ENCODE measurements at regions not wholly inside any gene's neighbourhood (a gene's known extent, or its start where the extent isn't known, plus 50 kb on each side); places are given as distances from the start of the nearest gene placed in this dataset.

DNA sequence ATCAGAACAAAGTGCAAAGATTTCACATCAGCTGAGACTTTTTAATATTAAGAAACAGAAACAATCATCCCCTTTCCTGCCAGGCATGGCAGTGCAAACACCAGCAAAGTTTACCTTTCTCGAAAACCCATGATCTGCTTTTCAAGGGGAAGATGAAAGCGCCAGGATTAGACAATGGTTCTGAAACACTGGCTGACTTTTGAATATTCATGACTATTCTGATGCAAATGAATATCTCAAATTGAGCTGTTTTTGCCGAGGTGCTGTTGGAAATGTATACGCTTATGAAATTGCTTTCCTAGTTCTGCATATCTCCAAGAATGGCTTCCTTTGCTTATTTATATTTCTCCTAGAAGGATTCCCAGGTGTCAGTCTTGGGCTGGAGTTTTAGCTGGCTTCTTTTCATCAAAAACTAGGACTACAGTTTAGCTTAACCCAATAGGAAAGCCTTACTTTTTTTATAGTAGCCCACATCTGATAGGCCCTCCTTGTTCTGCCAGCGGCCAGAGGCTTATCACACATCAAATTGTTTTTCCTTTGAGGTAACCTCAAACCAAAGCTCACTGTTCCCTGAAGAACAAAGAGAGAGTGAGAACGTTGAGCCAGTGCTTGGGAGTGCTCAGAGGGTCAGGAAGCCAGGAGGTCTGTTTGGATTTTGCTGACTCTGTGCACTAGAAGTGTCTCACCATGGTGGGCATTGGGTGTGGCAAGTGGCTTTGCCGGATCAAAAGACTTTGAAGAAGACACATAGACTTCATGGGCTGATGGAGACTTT lies 74.0 kb upstream of the PLCL2 start:
- FAIRE-seq = no peak

DNA sequence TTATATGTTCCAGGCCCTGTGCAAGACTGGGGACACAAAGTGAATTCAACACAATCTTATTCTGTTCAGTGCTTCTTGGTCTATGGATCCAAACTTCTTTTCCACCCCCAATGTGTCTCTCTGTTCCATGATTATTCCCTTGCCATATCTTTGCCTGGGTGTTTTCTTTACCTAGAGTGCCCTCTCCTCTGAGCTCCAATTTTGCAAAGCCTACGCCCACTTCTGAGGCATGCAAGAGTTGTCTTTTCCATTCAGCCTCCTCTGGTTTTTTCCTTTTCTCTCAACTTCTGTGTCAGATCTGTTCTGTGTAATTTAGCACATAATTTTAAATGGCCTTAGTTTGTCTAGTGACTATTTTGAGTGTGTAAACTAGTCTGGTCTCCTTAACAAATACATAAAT lies 72.8 kb upstream of the PLCL2 start:
- FAIRE-seq = no peak

DNA sequence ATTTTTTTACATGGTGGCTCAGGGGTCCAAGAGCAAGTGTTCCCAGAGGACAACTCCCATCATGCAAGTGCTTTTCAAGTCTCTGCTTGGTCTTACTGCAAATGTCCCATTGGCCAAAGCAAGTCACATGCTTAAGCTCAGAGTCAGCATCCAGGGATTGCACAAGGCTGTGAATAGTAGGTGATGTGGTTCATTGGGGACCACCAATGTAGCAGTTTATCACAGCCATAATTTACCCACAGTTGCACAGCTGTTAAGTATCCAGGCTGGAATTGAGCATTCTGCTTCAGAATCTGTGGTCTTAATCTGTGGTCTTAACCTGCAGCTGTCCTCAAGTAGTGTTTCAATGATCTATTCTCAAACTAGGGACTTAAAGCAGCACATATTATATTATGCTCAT lies 71.4 kb upstream of the PLCL2 start:
- FAIRE-seq = no peak

DNA sequence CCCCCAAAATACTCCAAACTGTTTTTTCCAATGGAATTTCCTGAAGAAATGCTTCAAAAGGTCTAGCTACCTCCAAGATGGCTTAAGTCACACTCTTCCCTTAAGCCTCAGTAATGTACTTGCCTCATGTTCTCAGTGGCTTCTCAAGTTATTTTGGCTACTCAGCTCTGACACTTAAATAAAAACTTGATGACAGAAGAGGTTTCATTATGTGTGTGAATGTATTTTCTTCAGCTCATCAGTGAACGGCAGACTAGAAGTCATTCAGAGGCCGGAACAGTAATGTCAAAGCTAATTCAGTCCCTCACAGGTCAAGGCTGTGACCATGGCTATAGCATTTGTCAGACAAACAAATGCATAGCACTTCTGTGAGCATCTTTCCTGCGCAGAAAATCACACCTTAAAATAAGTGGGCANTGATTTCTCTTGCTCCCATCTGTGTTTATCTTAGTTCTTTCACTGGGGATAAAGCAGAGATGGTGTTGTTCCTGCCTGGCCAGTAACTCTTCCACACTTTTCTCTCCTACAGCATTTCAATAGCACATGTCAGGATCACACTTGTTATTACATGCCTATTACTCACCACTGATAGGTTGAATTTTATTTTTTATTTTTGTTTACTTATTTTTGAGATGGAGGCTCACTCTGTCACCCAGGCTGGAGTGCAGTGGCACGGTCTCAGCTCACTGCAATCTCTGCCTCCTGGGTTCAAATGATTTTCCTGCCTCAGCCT lies 68.5 kb upstream of the PLCL2 start:
- FAIRE-seq = no peak

DNA sequence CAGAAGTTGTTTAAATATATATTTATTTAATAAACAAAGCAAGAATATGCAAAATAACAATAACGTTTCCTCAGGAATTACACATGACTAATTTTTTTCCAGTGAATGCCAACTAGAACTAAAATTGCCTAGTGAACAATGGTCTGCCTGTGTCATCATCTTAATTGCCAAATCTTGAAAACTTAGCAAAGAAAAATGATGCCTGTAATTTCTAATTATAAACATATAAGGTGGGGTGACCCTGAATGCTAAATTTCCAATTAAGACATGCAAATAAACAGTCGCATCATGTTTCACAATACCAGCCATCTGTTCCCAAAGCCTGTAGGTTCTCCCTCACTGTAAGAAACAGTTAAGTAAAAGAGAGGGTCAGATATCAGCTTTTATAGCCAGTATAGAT lies 67.6 kb upstream of the PLCL2 start:
- FAIRE-seq = no peak

DNA sequence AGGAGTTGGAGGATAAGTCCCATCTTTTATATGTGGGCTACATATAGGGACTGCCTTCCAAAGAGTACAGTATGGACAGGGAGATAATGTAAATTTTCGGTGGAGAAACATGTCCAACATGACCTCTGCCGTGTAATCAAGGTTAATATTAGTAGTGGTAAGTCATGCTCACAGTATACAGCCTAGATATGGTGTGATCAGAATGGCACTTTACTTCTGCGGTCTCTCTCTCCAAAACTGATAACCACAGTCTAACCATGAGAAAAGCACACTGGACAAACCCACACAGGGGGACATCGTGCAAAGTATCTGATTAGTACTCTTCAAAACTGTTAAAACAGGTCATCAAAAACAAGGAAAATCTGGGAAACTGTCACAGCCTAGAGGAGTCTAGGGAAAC lies 66.6 kb upstream of the PLCL2 start:
- no peak for FAIRE-seq

DNA sequence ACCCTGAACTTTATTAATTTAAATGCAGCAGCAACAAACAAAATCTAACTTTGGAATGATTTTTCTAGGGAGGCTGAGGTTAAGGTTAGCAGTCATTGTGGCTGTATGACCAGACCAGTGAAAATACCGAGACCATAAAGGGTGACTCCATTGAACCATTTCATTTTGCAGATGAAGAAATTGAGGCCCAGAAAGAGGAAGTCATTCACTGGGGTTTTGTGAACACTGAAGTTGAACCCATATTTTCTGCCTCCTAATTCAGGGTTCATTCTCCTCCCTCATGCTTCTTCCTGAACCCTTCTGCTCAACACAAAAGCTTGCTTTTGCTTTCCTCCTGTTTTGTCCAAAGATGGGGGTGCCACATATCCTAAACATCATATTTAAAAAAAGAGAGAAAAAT lies 65.8 kb upstream of the PLCL2 start:
- FAIRE-seq = no peak

DNA sequence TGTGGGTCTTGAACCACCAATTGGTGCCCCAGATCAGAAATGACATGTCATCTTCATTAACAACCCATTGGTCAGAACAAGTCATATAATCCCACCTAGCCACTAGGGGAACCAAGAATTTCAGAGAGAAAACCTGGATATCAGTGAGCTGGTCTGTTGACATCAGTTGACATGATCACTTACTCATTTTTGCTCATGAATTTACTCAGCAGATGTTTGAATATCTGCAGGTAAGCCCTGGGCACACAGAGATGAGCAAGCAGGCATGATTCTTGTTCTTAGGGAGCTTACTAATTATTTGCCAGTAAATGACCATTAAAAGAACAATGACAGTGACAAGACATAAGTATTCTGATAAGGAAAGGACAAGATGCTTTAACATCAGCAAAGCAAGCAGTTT lies 64.3 kb upstream of the PLCL2 start:
- no peak for FAIRE-seq

DNA sequence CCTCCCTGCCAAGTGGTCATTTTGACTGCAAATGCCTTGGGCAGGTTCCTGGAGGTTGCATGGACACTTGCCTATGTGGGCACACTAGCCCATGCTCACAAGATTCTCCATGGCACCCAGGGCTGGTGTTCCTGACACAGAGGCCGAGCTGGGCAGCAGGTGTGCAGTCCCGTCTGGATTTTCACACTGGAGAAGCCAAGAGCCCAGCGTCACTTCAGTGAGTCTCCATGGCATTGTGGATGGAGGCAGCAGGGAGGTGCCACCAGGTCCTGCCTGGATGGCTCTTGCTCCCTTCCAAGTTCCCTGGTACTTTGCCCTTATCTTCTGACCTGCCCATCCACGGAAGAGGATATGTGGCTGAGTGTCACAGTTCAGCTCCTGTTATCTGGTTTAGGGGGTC lies 63.7 kb upstream of the PLCL2 start:
- FAIRE-seq = no peak

DNA sequence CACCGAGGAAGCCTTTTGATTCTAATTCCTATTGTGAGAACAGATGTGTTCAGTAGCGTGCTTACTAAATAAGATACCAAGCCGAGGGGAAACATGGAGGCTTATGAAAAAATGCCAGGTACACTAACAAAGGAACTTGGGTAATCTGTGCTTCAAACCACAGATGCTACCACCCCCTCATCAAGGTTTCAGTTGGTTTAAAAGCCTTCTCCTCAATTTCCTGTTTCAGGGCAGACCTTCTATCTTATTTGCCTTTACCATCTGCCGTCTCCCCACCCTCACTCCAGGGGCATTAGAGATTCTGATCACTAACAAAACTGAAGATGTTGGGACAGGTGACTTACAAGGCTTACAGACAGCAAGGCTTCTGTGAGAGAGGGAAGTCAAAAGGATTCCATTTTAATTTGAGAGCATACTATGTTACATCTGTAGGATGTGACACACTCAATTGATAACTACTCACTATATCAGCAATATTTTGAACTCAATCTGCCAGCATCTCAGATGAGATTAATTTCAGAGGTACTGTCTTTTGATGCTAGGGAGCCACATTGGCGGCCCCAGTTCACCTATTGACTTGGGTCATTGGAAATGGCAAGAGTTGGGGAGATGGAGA lies 60.6 kb upstream of the PLCL2 start:
- FAIRE-seq = no peak

DNA sequence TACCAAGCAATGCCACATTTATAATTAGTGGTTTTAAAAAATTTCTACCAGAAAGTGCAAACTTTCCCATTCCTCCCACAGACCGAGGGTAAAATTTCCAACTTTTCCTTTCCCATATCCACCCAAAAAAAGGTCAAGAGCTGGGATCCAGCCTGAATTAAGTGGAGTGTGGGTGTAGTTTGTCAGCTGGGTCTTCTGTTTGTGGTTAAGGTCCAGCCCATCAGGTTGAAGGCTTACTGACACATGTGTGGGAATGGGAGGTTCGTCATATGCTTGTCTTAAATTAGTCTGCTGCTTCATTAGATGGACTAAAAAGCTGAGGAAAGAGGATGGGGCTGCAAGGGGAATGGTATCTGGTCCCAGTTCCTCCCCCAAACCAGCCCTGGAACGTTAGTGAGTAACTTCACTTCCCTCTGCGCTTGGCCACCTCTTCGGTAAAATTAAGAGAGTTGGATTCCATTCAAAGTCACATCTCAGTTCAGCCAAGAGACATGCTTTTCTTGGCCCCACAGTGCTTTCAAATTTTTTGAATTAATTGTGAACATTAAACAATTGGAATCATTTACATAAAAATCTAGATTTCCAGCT lies 59.0 kb upstream of the PLCL2 start:
- FAIRE-seq = no peak

DNA sequence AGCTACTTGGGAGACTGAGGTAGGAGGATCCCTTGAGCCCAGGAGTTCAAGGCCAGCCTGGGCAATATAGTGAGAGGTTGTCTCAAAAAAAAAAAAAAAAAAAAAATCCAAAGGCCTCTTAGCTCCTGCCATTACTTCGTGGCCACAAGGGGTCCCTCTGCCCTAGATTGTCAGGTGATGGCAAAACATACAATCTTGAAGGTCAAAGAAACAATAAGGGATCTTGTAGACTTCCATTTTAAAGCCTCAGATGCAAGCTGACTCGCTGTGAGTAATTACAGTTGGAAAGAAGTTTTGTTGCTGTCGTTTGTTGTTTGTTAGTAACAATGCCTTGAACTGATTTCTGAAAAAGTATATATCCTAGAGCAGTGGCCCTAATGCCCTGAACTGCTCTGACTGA lies 55.9 kb upstream of the PLCL2 start:
- no peak for FAIRE-seq

DNA sequence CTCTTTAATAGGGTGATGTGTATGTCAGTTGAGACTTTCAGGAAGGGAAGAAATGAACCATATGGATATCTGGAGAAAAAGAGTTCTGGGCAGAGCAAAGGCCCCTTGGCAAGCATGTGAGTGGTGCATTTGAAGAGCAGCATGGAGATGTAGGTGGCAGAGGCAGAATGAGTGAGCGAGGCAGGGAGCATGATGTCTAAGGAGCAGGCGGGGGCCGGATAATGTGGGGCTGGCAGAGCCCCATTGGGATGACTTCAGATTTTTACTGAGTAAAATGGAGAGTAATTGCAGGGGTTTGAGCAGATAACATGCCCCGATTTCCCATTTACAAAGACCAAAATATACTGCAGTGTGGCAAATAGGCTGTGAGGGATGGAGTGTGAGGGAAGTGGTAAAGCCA lies 52.9 kb upstream of the PLCL2 start:
- no peak for FAIRE-seq

DNA sequence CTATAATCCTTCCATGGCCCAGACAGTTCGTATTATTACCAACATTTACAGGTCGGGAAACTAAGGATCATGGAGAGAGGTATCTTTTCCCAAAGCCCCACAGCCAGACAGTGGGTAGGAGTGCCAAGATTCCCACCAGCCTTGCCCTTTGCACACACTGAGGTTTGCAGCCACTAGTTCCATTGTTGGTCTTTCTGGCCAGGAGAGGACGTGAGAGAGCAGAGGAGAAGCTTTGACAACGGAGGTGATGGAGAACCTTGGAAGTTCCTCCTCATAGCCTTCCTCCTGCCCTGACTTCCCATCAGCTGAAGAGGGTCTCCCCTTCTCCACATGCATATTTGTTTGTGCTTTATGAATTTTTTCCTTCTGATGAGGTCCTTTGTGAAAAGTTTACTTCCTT lies 50.5 kb upstream of the PLCL2 start:
- FAIRE-seq = no peak

DNA sequence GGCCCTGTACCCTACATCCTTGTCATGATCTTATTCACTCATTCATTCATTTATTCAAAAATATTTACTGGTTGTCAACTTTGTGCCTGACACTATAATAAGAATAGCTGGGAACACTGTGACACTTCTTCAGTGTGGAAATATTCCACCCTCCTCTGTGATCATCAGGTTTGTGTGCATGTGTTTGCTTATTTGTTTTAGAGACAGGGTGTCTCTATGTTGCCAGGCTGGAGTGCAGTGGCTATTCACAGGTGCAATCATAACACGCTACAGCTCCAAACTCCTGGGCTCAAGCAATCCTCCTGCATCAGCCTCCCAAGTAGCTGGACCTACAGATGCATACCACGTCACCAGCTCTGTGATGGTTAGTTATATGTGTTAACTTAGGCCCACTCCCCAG lies 50.0 kb upstream of the PLCL2 start:
- no peak for FAIRE-seq
